Fibroblast of mammary gland (primary cell): ENCODE measurements at regions not wholly inside any gene's neighbourhood (a gene's known extent, or its start where the extent isn't known, plus 50 kb on each side); places are given as distances from the start of the nearest gene placed in this dataset.
"Not testable (repeated sequence)": the region's sequence is repeated elsewhere in the genome, so short reads cannot be mapped to it uniquely, and the experiment has no call there.

Source experiments
- DNase-seq: peaks from one replicate; pipeline ENCODE4 v3.0.0-alpha.2; 2010; ENCODE audit warnings: low read depth
- H3K4me3 ChIP-seq: 2 replicates; pipeline ENCODE4 v1.5.1; 2011; ENCODE audit warnings: low read depth, mild to moderate bottlenecking, low read length, moderate library complexity; ENCODE audit not compliant: control insufficient read depth
- CTCF ChIP-seq: conservative IDR thresholded peaks from 2 replicates; pipeline ENCODE4 v1.5.1; 2011; ENCODE audit warnings: low read depth, low read length, inconsistent platforms; ENCODE audit not compliant: control insufficient read depth, insufficient read depth

GRCh38 chr14:83170165-83170564 is 1636.5 kb upstream of the SEL1L start:
- no peak for TF ChIP-seq CTCF
- DNase-seq: no peak
- no peak overlapping the region for H3K4me3 ChIP-seq

GRCh38 chr14:83171761-83172160 is 1638.1 kb upstream of the SEL1L start:
- no peak for DNase-seq
- H3K4me3 ChIP-seq: no peak overlapping the region
- no peak for TF ChIP-seq CTCF

- TF ChIP-seq CTCF: no peak
- DNase-seq: no peak
- no peak overlapping the region for H3K4me3 ChIP-seq
Observed at GRCh38 chr14:83172363-83172762, 1638.7 kb upstream of the SEL1L start.

- DNase-seq: no peak
- H3K4me3 ChIP-seq: no peak overlapping the region
- TF ChIP-seq CTCF: no peak
Observed at GRCh38 chr14:83173687-83174086, 1640.0 kb upstream of the SEL1L start.

GRCh38 chr14:83184531-83184930 is 1650.9 kb upstream of the SEL1L start:
- DNase-seq: no peak
- no peak overlapping the region for H3K4me3 ChIP-seq
- no peak for TF ChIP-seq CTCF

GRCh38 chr14:83188311-83188710 is 1654.7 kb upstream of the SEL1L start:
- DNase-seq, H3K4me3 ChIP-seq: not testable (repeated sequence)

- no peak for DNase-seq
- H3K4me3 ChIP-seq: no peak overlapping the region
- TF ChIP-seq CTCF: no peak
Observed at GRCh38 chr14:83196236-83196635, 1662.6 kb upstream of the SEL1L start.
